ENCODE measurements at regions not wholly inside any gene's neighbourhood (a gene's known extent, or its start where the extent isn't known, plus 50 kb on each side); places are given as distances from the start of the nearest gene placed in this dataset.

GRCh38 chr14:71286126-71286525 lies 378.9 kb downstream of the PCNX1 start:
- WGBS (ENCODE audit: insufficient coverage, low coverage, low lambda C conversion rate, missing lambda C conversion rate), result 67% methylated on average over 1 of the region's 1 CpG
- intact Hi-C loops (cut with DNase I), result no loop called here
- Histone ChIP-seq H3K4me1 (no peaks in the 10 kb centered on the region), H3K9me3 (no peaks in the 10 kb centered on the region), H3K36me3 (no peaks in the 10 kb centered on the region), H3K27ac (no peak overlapping the region), H3K4me3 (no peak overlapping the region), H3K27me3 (no peaks in the 10 kb centered on the region)
- TF ChIP-seq CTCF (IDR thresholded peaks at IDR 0.05), result no peak
- no peak for TF ChIP-seq POLR2A (IDR thresholded peaks at IDR 0.05)
- no peak for DNase-seq
- ATAC-seq, result no peak

DNA sequence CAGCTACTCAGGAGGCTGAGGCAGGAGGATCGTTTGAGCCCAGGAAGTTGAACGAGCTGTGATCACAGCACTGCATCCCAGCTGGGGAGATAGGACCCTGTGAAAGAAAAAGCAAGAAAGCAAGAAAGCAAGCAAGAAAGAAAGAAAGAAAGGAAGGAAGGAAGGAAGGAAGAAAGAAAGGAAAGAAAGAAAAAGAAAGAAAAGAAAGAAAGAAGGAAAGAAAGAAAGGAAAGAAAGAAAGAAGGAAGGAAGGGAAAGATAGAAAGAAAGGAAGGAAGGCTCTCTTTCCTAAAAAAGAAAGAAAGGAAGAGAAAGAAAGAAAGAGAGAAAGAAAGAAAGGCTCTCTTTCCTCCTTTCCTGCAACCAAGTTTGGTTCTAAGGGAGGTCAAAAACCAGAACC lies 380.3 kb downstream of the PCNX1 start:
- DNase-seq (no peak), ATAC-seq (no peak)
- Histone ChIP-seq H3K27ac (no peak overlapping the region), H3K36me3 (no peaks in the 10 kb centered on the region), H3K4me1 (no peaks in the 10 kb centered on the region), H3K9me3 (no peaks in the 10 kb centered on the region), H3K4me3 (no peak overlapping the region), H3K27me3 (no peaks in the 10 kb centered on the region)
- TF ChIP-seq POLR2A (IDR thresholded peaks at IDR 0.05) (no peak), CTCF (IDR thresholded peaks at IDR 0.05) (no peak)
- intact Hi-C loops (cut with DNase I), result no loop called here
- WGBS (ENCODE audit: insufficient coverage, low coverage, low lambda C conversion rate, missing lambda C conversion rate), result 69% methylated on average over 2 of the region's 2 CpGs

DNA sequence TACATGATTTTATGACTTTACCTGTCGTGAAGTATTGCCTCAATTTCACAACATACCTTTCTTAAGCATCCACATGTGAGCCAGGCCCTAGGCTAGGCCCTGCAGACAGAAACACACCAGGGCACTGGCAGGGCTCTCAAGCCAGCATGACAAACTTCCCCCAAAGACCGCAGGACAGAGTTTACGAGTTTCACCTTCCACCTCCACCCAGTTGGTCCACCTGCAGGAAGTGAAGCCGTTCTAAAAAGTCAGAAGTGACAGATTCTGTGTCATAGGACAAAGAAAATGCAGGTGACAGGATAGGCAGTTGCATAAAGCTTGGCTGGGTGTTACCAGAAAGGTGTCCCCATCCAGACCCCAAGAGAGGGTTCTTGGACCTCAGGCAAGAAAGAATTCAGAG lies 382.3 kb downstream of the PCNX1 start:
- Histone ChIP-seq H3K27ac (no peak overlapping the region), H3K27me3 (no peaks in the 10 kb centered on the region), H3K4me1 (no peaks in the 10 kb centered on the region), H3K9me3 (no peaks in the 10 kb centered on the region), H3K4me3 (no peak overlapping the region), H3K36me3 (no peaks in the 10 kb centered on the region)
- intact Hi-C loops (cut with DNase I), result no loop called here
- DNase-seq (no peak), ATAC-seq (no peak)
- 78% methylated on average over 4 of the region's 4 CpGs for whole genome bisulfite sequencing (ENCODE audit: insufficient coverage, low coverage, low lambda C conversion rate, missing lambda C conversion rate)
- TF ChIP-seq CTCF (IDR thresholded peaks at IDR 0.05) (no peak), POLR2A (IDR thresholded peaks at IDR 0.05) (no peak)

DNA sequence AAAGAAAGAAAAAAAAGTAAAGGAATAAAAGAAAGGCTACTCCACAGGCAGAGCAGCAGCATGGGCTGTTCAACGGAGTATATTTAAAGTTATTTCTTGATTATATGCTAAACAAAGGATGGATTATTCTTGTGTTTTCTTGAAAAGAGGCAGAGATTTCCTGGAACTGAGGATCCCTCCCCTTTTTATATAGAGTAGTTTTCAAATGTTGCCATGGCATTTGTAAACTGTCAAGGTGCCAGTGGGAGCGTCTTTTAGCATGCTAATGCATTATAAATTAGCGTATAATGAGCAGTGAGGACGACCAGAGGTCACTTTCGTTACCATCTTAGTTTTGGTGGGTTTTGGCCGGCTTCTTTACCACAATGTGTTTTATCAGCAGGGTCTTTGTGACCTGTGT lies 383.0 kb downstream of the PCNX1 start:
- no peak overlapping the region for H3K4me3 ChIP-seq
- H3K27me3 ChIP-seq, result no peaks in the 10 kb centered on the region
- TF ChIP-seq CTCF (IDR thresholded peaks at IDR 0.05) (no peak), POLR2A (IDR thresholded peaks at IDR 0.05) (no peak)
- no peaks in the 10 kb centered on the region for H3K4me1 ChIP-seq
- H3K36me3 ChIP-seq, result no peaks in the 10 kb centered on the region
- H3K9me3 ChIP-seq, result no peaks in the 10 kb centered on the region
- ATAC-seq (no peak), DNase-seq (no peak)
- WGBS (ENCODE audit: insufficient coverage, low coverage, low lambda C conversion rate, missing lambda C conversion rate), result 78% methylated on average over 6 of the region's 6 CpGs
- no peak overlapping the region for H3K27ac ChIP-seq
- intact Hi-C loops (cut with DNase I), result no loop called here

- no peak for TF ChIP-seq POLR2A (IDR thresholded peaks at IDR 0.05)
- no peak for TF ChIP-seq CTCF (IDR thresholded peaks at IDR 0.05)
These were observed 383.8 kb downstream of the PCNX1 start for GRCh38 chr14:71290960-71291466.

More at GRCh38 chr14:71290960-71291466, 383.8 kb downstream of the PCNX1 start:
- Histone ChIP-seq H3K4me3 (no peak overlapping the region), H3K36me3 (no peaks in the 10 kb centered on the region), H3K4me1 (no peaks in the 10 kb centered on the region), H3K9me3 (no peaks in the 10 kb centered on the region), H3K27me3 (no peaks in the 10 kb centered on the region), H3K27ac (no peak overlapping the region)
- ATAC-seq (peak in 2 of 4 donors; percentile 23 to 57), DNase-seq (no peak)
- WGBS (ENCODE audit: insufficient coverage, low coverage, low lambda C conversion rate, missing lambda C conversion rate), result 34% methylated on average over 2 of the region's 4 CpGs
- intact Hi-C loops (cut with DNase I), result no loop called here

Measured in right lobe of liver (tissue), 6 donors.